NCI-H2107 treated with DMSO at 0.1 percent for 48 hours (cell line): ENCODE measurements at regions not wholly inside any gene's neighbourhood (a gene's known extent, or its start where the extent isn't known, plus 50 kb on each side); places are given as distances from the start of the nearest gene placed in this dataset.

ENCODE experiments used
- DNase-seq: peaks from one replicate; lab custom pipeline; 2025; ENCODE audit not compliant: unreplicated experiment; lab: John Stamatoyannopoulos, UW

GRCh38 chr10:105682911-105683310 is 1041.8 kb downstream of the SORCS3 start:
- DNase-seq = no peak

GRCh38 chr10:105681051-105681450 is 1040.0 kb downstream of the SORCS3 start:
- no peak for DNase-seq

DNA sequence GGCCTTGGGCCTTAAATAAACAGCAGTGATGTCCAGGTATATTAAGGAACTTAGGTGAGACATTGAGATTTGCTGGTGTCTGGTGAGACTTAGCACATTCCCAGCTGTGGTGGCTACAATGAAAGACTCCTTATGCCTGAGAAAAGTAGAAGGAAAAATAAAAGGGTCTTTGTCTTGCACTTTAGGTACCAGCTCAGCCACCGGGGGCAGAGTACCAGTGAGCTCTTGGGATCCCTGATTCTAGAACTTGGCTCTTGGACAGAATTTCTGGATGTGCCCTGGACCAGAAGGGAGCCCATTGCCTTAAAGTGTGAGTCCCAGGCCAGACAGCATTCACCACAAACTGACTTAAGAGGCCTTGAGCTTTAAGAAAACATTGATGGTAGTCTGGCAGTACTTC is 1038.7 kb downstream of the SORCS3 start:
- DNase-seq = no peak

GRCh38 chr10:105675333-105675732 is 1034.2 kb downstream of the SORCS3 start:
- DNase-seq = no peak

GRCh38 chr10:105674448-105674847 is 1033.4 kb downstream of the SORCS3 start:
- no peak for DNase-seq

DNA sequence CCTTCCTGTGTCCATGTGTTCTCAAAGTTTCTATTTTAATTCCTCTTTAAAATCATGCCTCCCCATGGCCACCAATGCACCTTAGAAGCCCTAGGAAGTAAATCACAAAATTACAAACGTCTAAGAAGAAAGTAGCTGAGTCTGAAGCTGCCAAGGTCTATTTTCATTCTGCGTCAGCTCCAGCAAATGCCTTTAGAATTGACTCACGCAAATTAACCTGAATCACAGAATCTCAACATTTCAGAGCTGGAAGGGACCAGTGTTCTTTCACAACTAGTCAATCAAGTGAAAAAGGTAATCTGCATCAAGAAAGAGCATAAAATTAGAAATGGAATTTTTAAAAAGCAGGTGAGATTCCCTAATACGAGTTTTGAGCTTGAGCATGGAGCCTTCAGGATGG is 1017.6 kb downstream of the SORCS3 start:
- DNase-seq = no peak

DNA sequence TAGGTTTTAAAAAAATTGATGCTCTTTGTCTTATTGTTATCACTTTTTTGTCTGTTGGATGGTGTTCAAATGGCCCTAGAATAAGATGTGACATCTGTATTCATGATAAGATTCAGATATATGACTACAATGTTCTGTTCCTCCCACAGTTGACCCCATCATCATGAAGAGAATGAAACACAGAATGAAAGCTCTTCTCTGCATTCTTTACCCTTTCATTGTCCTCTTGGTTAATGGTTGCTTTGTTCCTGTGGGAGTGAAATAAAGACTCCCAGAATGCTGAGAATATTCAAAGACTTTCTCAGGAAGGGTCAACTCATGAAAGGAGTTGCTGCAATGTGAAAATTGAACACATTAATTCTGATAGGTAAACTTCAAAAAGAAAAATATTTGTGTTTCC is 1015.8 kb downstream of the SORCS3 start:
- DNase-seq = no peak

DNA sequence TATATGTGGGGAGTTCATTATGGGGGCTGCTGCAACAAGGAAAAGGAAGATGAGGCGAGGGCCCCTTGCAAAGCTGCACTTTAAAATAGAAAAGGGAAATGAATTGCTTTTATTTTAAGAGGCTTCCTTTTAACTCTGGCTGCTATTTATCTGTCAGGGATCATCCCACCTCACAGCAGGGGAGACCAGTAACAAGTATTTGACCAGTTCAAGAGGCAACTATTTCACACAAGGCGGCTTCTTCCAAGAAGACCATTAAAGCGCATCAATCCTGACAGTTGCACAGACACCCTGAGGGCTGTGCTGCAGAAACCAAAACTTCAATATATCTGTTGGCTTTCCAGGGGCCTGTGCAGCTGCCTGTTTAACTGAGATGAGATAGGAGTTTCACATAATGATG is 1009.2 kb downstream of the SORCS3 start:
- DNase-seq = no peak

GRCh38 chr10:105647354-105647753 is 1006.3 kb downstream of the SORCS3 start:
- DNase-seq = no peak

DNA sequence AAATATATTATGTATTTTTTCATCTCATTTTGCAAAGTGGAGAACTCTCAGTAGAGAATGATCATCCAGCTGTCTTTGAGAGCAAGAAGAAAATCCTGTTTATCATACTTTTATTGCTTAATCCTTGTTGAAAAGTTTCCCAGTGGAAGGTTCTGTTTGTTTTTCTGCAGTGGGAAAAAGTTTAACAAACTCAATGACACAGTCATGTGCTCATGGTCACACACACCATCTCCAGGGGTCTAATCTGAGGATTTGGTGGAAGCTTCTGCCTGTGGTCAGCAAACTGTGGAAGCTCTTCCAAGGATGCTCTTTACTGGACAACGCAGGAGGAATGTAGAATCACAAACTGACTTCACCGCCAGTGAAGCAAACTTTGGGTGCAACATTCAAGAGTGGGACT is 1003.9 kb downstream of the SORCS3 start:
- DNase-seq = no peak

- DNase-seq = no peak
These were observed 1003.5 kb downstream of the SORCS3 start for GRCh38 chr10:105644559-105644958.

- DNase-seq = no peak
These were observed 1003.0 kb downstream of the SORCS3 start for GRCh38 chr10:105644091-105644490.

DNA sequence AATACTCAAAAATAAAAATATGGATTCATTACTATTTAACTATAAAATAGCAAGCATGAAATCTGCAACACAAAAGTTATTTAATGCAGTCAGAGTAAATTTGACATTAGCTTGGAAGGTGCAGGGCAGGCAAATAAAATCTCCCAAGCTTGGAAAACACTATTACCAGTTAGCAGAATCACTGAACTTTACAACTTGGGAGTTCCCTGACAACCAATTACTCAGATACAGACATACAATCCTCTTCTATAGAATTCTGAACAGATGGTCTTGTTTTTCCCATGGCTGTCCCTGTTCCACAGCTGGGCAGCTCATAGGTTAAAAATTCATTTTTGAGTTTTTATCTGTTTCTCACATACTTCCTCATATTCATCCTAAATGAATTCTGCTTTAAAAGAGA is 1002.6 kb downstream of the SORCS3 start:
- DNase-seq = no peak

- DNase-seq = no peak
These were observed 993.2 kb downstream of the SORCS3 start for GRCh38 chr10:105634281-105634680.

DNA sequence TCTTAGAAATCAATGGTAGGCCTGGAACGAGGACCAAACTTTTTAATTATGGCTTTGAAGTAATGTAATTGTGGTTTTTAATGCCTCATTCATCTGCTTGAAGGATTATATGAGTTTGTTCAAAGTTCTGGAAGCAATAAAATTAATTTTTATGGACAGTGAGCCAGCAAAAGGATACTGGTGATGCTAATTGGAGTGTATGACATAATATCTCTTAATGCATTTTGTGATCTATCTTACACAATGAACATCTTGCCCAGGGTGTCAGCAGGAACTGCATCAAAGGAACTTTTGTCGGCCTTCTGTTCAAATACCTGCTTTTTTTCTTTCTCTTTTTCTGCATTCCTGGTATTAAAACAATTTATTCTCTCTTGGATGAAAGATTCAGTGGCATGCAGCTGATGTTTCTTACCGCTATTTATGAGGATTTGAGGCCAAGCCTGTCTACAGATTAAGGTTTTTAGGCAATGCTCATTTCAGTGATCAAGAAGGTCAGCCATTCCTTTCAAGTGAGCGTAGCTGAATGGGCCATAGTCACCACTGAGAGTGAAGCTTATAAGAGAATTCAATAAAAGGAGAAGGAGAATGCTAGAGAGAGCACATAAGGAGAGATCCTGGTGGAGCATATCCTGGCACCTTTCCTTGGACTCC is 974.8 kb downstream of the SORCS3 start:
- no peak for DNase-seq

GRCh38 chr10:105611244-105611798 is 970.2 kb downstream of the SORCS3 start:
- DNase-seq = no peak

DNA sequence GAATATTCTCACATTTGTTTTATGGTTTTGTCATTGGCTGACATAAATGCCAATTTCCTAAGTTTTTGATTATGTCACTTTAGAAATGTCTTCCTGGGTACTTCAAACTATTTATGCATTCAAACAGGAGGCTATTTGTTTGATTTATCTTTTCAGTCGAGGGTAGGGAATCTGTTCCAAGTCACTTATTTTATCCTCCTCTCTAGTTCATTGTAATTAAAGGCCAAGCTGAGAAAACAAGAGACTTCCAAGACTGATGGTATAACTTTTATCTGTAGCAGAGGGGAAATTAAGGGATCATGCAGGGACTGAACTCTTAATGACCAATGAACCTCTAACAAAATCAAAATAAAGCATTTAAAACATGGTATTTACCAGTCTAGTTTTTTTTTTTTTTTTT is 968.4 kb downstream of the SORCS3 start:
- no peak for DNase-seq

DNA sequence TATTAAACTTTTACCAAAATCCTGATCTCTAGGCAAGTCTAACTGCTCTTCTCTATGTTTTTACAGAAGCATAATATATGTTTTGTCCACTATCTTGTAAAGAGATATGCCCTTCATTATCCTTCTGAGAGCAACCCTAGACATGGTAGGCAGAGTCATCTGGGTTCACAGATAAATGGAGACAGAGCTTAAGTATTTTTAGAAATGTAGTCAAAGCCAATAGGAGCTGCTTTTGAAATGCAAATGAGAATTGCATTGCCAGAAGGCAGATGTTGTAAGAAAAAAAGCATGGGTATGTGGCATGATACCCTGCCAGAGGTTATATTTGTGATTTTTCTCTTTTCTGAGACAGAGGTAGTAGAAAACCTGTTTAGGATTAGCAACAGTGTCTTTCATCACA is 964.8 kb downstream of the SORCS3 start:
- no peak for DNase-seq

GRCh38 chr10:105605104-105605503 is 964.0 kb downstream of the SORCS3 start:
- no peak for DNase-seq

- DNase-seq = no peak
These were observed 957.1 kb downstream of the SORCS3 start for GRCh38 chr10:105598207-105598606.

- no peak for DNase-seq
These were observed 956.2 kb downstream of the SORCS3 start for GRCh38 chr10:105597312-105597711.

- DNase-seq = no peak
These were observed 955.7 kb downstream of the SORCS3 start for GRCh38 chr10:105596749-105597148.

- DNase-seq = no peak
These were observed 953.2 kb downstream of the SORCS3 start for GRCh38 chr10:105594296-105594695.
